Mesendoderm (in vitro differentiated cells): ENCODE measurements at regions not wholly inside any gene's neighbourhood (a gene's known extent, or its start where the extent isn't known, plus 50 kb on each side); places are given as distances from the start of the nearest gene placed in this dataset.

Experiments
- DNase-seq: peaks from one replicate; pipeline ENCODE4 v3.0.0; 2013
- H2AK5ac ChIP-seq: 2 replicates; pipeline ENCODE4 v1.6.1; 2013; ENCODE audit warnings: low read length, inconsistent platforms
- H2BK120ac ChIP-seq: 2 replicates; pipeline ENCODE4 v1.6.1; 2013; ENCODE audit warnings: low read depth, mild to moderate bottlenecking, low read length, moderate library complexity, mixed read lengths
- H2BK15ac ChIP-seq: replicated peaks from 2 replicates; pipeline ENCODE4 v1.6.1; 2013; ENCODE audit warnings: low read depth, mild to moderate bottlenecking, moderate library complexity
- H2BK5ac ChIP-seq: 2 replicates; pipeline ENCODE4 v1.6.1; 2013; ENCODE audit warnings: low read length, inconsistent platforms
- H3K18ac ChIP-seq: 2 replicates; pipeline ENCODE4 v1.6.1; 2013; ENCODE audit warnings: mild to moderate bottlenecking, low read length, mixed read lengths
- H3K23ac ChIP-seq: one replicate; pipeline ENCODE4 v1.6.1; 2013; ENCODE audit warnings: low read length
- H3K27ac ChIP-seq: 2 replicates; pipeline ENCODE4 v1.5.1; 2013; ENCODE audit warnings: low read depth, mild to moderate bottlenecking, inconsistent platforms, low read length, moderate library complexity
- H3K27me3 ChIP-seq: 2 replicates; pipeline ENCODE4 v1.6.1; 2013; ENCODE audit warnings: low read length, control low read depth, mild to moderate bottlenecking, inconsistent platforms; ENCODE audit not compliant: insufficient read depth, poor library complexity
- H3K36me3 ChIP-seq: 2 replicates; pipeline ENCODE4 v1.6.1; 2013; ENCODE audit warnings: low read length, inconsistent platforms; ENCODE audit not compliant: control insufficient read depth, insufficient read depth
- H3K4ac ChIP-seq: one replicate; pipeline ENCODE4 v1.6.1; 2013; ENCODE audit warnings: low read depth, mild to moderate bottlenecking, low read length, moderate library complexity
- H3K4me1 ChIP-seq: 2 replicates; pipeline ENCODE4 v1.6.1; 2013; ENCODE audit warnings: low read depth, low read length, inconsistent platforms; ENCODE audit not compliant: control insufficient read depth
- H3K4me2 ChIP-seq: 2 replicates; pipeline ENCODE4 v1.6.1; 2013; ENCODE audit warnings: low read length
- H3K4me3 ChIP-seq: 2 replicates; pipeline ENCODE4 v1.5.1; 2013; ENCODE audit warnings: mild to moderate bottlenecking, low read length
- H3K56ac ChIP-seq: one replicate; pipeline ENCODE4 v1.6.1; 2013; ENCODE audit warnings: low read length
- H3K79me1 ChIP-seq: 2 replicates; pipeline ENCODE4 v1.6.1; 2013; ENCODE audit warnings: low read length, inconsistent platforms
- H3K79me2 ChIP-seq: 2 replicates; pipeline ENCODE4 v1.6.1; 2013; ENCODE audit warnings: mild to moderate bottlenecking, low read length; ENCODE audit not compliant: control insufficient read depth, insufficient read depth
- H3K9ac ChIP-seq: 2 replicates; pipeline ENCODE4 v1.6.1; 2013; ENCODE audit warnings: low read length, inconsistent platforms
- H4K5ac ChIP-seq: one replicate; pipeline ENCODE4 v1.6.1; 2013; ENCODE audit warnings: low read length
- H4K8ac ChIP-seq: one replicate; pipeline ENCODE4 v1.6.1; 2013; ENCODE audit warnings: low read depth, mild to moderate bottlenecking, control low read depth, low read length, moderate library complexity
- WGBS: extraction: QIAGEN DNeasy Blood & Tissue Kit; methylation state at CpG from one replicate; pipeline ENCODE4 v1.1.7; 2013; ENCODE audit warnings: low lambda C conversion rate, missing lambda C conversion rate; ENCODE audit not compliant: insufficient coverage; ENCODE audit errors: extremely low coverage; 5-methylcytosine and 5-hydroxymethylcytosine counted together

GRCh38 chr2:103292573-103292972 is 530.7 kb downstream of the TMEM182 start:
- peaks cover 12% of the 10 kb centered on the region for H3K4me1 ChIP-seq

GRCh38 chr2:103293067-103293741 is 531.4 kb downstream of the TMEM182 start:
- H4K5ac ChIP-seq = no peak overlapping the region
- H3K27ac ChIP-seq = no peak overlapping the region
- no peak overlapping the region for H2BK5ac ChIP-seq
- H3K36me3 ChIP-seq = no peaks in the 10 kb centered on the region
- peak overlapping the region; percentile 87 for H3K18ac ChIP-seq
- H3K4me3 ChIP-seq = no peak overlapping the region
- H3K4ac ChIP-seq = no peak overlapping the region
- no peak overlapping the region for H3K23ac ChIP-seq
- no peaks in the 10 kb centered on the region for H3K79me1 ChIP-seq
- H3K4me2 ChIP-seq = no peak overlapping the region
- no CpG with 5 or more reads among the region's 16 CpGs for WGBS
- no peaks in the 10 kb centered on the region for H3K79me2 ChIP-seq
- H2BK15ac ChIP-seq = peak overlapping the region; percentile 57
- peak overlapping the region; percentile 13 for H4K8ac ChIP-seq
- peak; percentile 39 for DNase-seq
- peak overlapping the region; percentile 25 for H3K56ac ChIP-seq
- peaks cover 12% of the 10 kb centered on the region for H3K4me1 ChIP-seq
- no peak overlapping the region for H2BK120ac ChIP-seq
- H2AK5ac ChIP-seq = no peak overlapping the region
- no peaks in the 10 kb centered on the region for H3K27me3 ChIP-seq
- no peak overlapping the region for H3K9ac ChIP-seq

More at GRCh38 chr2:103292573-103292972, 530.7 kb downstream of the TMEM182 start:
- WGBS = no CpG with 5 or more reads among the region's 6 CpGs
- Histone ChIP-seq H3K18ac (no peak overlapping the region), H3K23ac (no peak overlapping the region), H4K5ac (no peak overlapping the region), H3K36me3 (no peaks in the 10 kb centered on the region), H2BK15ac (no peak overlapping the region), H3K79me2 (no peaks in the 10 kb centered on the region), H3K4me2 (no peak overlapping the region), H3K27ac (no peak overlapping the region), H3K9ac (no peak overlapping the region), H2AK5ac (no peak overlapping the region), H3K79me1 (no peaks in the 10 kb centered on the region), H2BK5ac (no peak overlapping the region), H3K4ac (no peak overlapping the region), H2BK120ac (no peak overlapping the region), H3K56ac (peak overlapping the region; percentile 25), H3K4me3 (no peak overlapping the region), H4K8ac (no peak overlapping the region), H3K27me3 (no peaks in the 10 kb centered on the region)
- DNase-seq = peak; percentile 8

GRCh38 chr2:103293742-103294077 is 531.9 kb downstream of the TMEM182 start:
- Histone ChIP-seq H2BK120ac (no peak overlapping the region), H3K4me1 (peaks cover 12% of the 10 kb centered on the region), H4K5ac (no peak overlapping the region), H3K4ac (no peak overlapping the region), H4K8ac (no peak overlapping the region), H3K36me3 (no peaks in the 10 kb centered on the region), H2AK5ac (no peak overlapping the region), H3K4me2 (no peak overlapping the region), H3K27ac (no peak overlapping the region), H2BK5ac (no peak overlapping the region), H3K9ac (no peak overlapping the region), H3K4me3 (no peak overlapping the region), H3K79me2 (no peaks in the 10 kb centered on the region), H3K79me1 (no peaks in the 10 kb centered on the region), H3K18ac (peak overlapping the region; percentile 87), H3K56ac (no peak overlapping the region), H3K27me3 (no peaks in the 10 kb centered on the region), H3K23ac (no peak overlapping the region), H2BK15ac (peak overlapping the region; percentile 57)
- DNase-seq = no peak
- whole genome bisulfite sequencing = no CpG with 5 or more reads among the region's 3 CpGs

- no peak overlapping the region for H3K23ac ChIP-seq
- H2AK5ac ChIP-seq = no peak overlapping the region
- no peak overlapping the region for H4K5ac ChIP-seq
- no peak overlapping the region for H3K4me3 ChIP-seq
- no peaks in the 10 kb centered on the region for H3K79me1 ChIP-seq
- H3K79me2 ChIP-seq = no peaks in the 10 kb centered on the region
- H2BK15ac ChIP-seq = no peak overlapping the region
- no peak overlapping the region for H3K4ac ChIP-seq
- no CpG with 5 or more reads among the region's 7 CpGs for WGBS
- H4K8ac ChIP-seq = no peak overlapping the region
- no peaks in the 10 kb centered on the region for H3K27me3 ChIP-seq
- DNase-seq = peak; percentile 5
- H2BK5ac ChIP-seq = no peak overlapping the region
- no peak overlapping the region for H3K4me2 ChIP-seq
- no peak overlapping the region for H3K27ac ChIP-seq
- H3K4me1 ChIP-seq = peaks cover 8% of the 10 kb centered on the region
- no peak overlapping the region for H3K18ac ChIP-seq
- H3K9ac ChIP-seq = no peak overlapping the region
- H3K36me3 ChIP-seq = no peaks in the 10 kb centered on the region
- H3K56ac ChIP-seq = no peak overlapping the region
- no peak overlapping the region for H2BK120ac ChIP-seq
These were observed 532.6 kb downstream of the TMEM182 start for GRCh38 chr2:103294420-103294819.

- H3K23ac ChIP-seq = no peak overlapping the region
- no peak overlapping the region for H3K9ac ChIP-seq
- no peak overlapping the region for H2BK120ac ChIP-seq
- WGBS = no CpG with 5 or more reads among the region's 2 CpGs
- H3K18ac ChIP-seq = no peak overlapping the region
- H3K27me3 ChIP-seq = no peaks in the 10 kb centered on the region
- no peak overlapping the region for H3K56ac ChIP-seq
- no peak overlapping the region for H2AK5ac ChIP-seq
- no peaks in the 10 kb centered on the region for H3K79me1 ChIP-seq
- H3K4me3 ChIP-seq = no peak overlapping the region
- H2BK5ac ChIP-seq = no peak overlapping the region
- no peaks in the 10 kb centered on the region for H3K36me3 ChIP-seq
- H3K27ac ChIP-seq = no peak overlapping the region
- DNase-seq = peak; percentile 45
- peaks cover 8% of the 10 kb centered on the region for H3K4me1 ChIP-seq
- no peak overlapping the region for H4K8ac ChIP-seq
- no peaks in the 10 kb centered on the region for H3K79me2 ChIP-seq
- H3K4me2 ChIP-seq = no peak overlapping the region
- H4K5ac ChIP-seq = no peak overlapping the region
- no peak overlapping the region for H3K4ac ChIP-seq
- no peak overlapping the region for H2BK15ac ChIP-seq
These were observed 533.8 kb downstream of the TMEM182 start for GRCh38 chr2:103295591-103295990.

GRCh38 chr2:103324671-103325070 is 562.8 kb downstream of the TMEM182 start:
- Histone ChIP-seq H2BK5ac (no peak overlapping the region), H2BK120ac (no peak overlapping the region), H3K18ac (no peak overlapping the region), H3K79me2 (no peaks in the 10 kb centered on the region), H4K8ac (no peak overlapping the region), H3K27ac (no peak overlapping the region), H3K4ac (no peak overlapping the region), H3K4me3 (no peak overlapping the region), H3K56ac (no peak overlapping the region), H3K23ac (no peak overlapping the region), H4K5ac (no peak overlapping the region), H3K27me3 (no peaks in the 10 kb centered on the region), H2BK15ac (no peak overlapping the region), H2AK5ac (no peak overlapping the region), H3K4me1 (no peaks in the 10 kb centered on the region), H3K79me1 (no peaks in the 10 kb centered on the region), H3K9ac (no peak overlapping the region), H3K36me3 (no peaks in the 10 kb centered on the region), H3K4me2 (no peak overlapping the region)
- no peak for DNase-seq
- no CpG with 5 or more reads among the region's 2 CpGs for WGBS
